ENCODE measurements at regions not wholly inside any gene's neighbourhood (a gene's known extent, or its start where the extent isn't known, plus 50 kb on each side); places are given as distances from the start of the nearest gene placed in this dataset.

- TF ChIP-seq YY1 (IDR thresholded peaks at IDR 0.05; ENCODE audit: insufficient read depth, insufficient read length) (no peak), ZNF274 (IDR thresholded peaks at IDR 0.05; ENCODE audit: low read depth, low read length) (no peak)
Measured at GRCh38 chr2:10981941-10982431, 70.3 kb downstream of the KCNF1 start.

Measured in NT2/D1 (cell line).